ENCODE measurements at regions not wholly inside any gene's neighbourhood (a gene's known extent, or its start where the extent isn't known, plus 50 kb on each side); places are given as distances from the start of the nearest gene placed in this dataset.

DNA sequence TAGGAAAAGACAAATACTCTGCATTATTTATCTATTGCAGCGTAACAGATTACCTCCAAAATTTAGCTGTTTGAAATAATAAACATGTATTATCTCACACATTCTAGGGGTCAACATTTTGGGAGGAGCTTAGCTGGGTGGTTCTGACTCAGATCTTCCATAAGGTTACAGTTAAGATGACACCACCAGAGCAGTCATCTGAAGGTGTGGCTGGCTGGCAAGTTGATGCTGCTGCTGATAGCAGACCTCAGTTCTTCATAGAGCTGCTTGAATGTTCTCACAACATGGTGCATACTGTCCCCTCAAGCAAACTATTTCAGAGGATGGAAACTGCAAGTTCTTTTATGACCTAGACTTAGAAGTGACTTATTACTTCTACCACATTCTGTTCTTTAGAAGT, 146.3 kb upstream of the FSTL4 start:
- Histone ChIP-seq H4K5ac (ENCODE audit: insufficient read length, low read depth, low read length) (no peak overlapping the region), H4K8ac (replicated peaks; ENCODE audit: insufficient read length, low read depth, low read length) (no peak overlapping the region), H3K56ac (ENCODE audit: insufficient read length, low read depth, low read length) (no peak overlapping the region), H4K91ac (ENCODE audit: insufficient read length, low read depth, low read length) (no peak overlapping the region), H3K9me3 (ENCODE audit: control insufficient read depth, low read depth, low read length) (no peaks in the 10 kb centered on the region), H3K79me1 (ENCODE audit: insufficient read depth, low read depth, low read length, poor library complexity, severe bottlenecking) (no peaks in the 10 kb centered on the region), H3T11ph (ENCODE audit: low read length) (no peak overlapping the region), H3K9ac (ENCODE audit: extremely low read depth, insufficient read length, low read length) (no peak overlapping the region), H2AFZ (ENCODE audit: low read length) (no peak overlapping the region), H2BK120ac (ENCODE audit: low read depth, low read length, poor library complexity, severe bottlenecking) (no peak overlapping the region), H3K4me1 (ENCODE audit: insufficient read depth, low read length) (no peaks in the 10 kb centered on the region), H3K4me2 (ENCODE audit: insufficient read depth, insufficient read length, low read length) (no peak overlapping the region), H2BK20ac (ENCODE audit: low read depth, low read length, poor library complexity, severe bottlenecking) (no peak overlapping the region), H2BK12ac (ENCODE audit: insufficient read length, low read depth, low read length) (no peak overlapping the region), H3K23ac (ENCODE audit: insufficient read length, low read depth, low read length) (no peak overlapping the region), H2AK5ac (ENCODE audit: insufficient read length, low read length) (no peak overlapping the region), H3K18ac (ENCODE audit: insufficient read length, low read depth, low read length) (no peak overlapping the region), H2BK5ac (ENCODE audit: insufficient read length, low read length) (no peak overlapping the region), H3K27ac (ENCODE audit: insufficient read length, low read depth, low read length) (no peak overlapping the region), H3K23me2 (ENCODE audit: insufficient read length, low read depth, low read length, poor library complexity, severe bottlenecking) (no peaks in the 10 kb centered on the region), H3K79me2 (ENCODE audit: insufficient read depth, low read length) (no peaks in the 10 kb centered on the region), H3K27me3 (ENCODE audit: insufficient read depth, low read length) (no peaks in the 10 kb centered on the region; the same call in 1 of the 2 replicates), H2BK15ac (ENCODE audit: low read depth, low read length) (no peak overlapping the region), H3K14ac (ENCODE audit: insufficient read depth, low read length) (no peak overlapping the region), H3K4ac (ENCODE audit: low read depth, low read length) (no peak overlapping the region), H4K20me1 (ENCODE audit: control insufficient read depth, insufficient read depth, insufficient read length) (no peaks in the 10 kb centered on the region)
- H3K4me3 Mint-ChIP-seq: no peak overlapping the region
- no peak overlapping the region for H3K27ac Mint-ChIP-seq
- H3K4me1 Mint-ChIP-seq: no peaks in the 10 kb centered on the region; a peak in 1 of 4 replicates
- DNase-seq: no peak
- no peaks in the 10 kb centered on the region for H3K9me3 Mint-ChIP-seq
- TF ChIP-seq, protein P1, sequence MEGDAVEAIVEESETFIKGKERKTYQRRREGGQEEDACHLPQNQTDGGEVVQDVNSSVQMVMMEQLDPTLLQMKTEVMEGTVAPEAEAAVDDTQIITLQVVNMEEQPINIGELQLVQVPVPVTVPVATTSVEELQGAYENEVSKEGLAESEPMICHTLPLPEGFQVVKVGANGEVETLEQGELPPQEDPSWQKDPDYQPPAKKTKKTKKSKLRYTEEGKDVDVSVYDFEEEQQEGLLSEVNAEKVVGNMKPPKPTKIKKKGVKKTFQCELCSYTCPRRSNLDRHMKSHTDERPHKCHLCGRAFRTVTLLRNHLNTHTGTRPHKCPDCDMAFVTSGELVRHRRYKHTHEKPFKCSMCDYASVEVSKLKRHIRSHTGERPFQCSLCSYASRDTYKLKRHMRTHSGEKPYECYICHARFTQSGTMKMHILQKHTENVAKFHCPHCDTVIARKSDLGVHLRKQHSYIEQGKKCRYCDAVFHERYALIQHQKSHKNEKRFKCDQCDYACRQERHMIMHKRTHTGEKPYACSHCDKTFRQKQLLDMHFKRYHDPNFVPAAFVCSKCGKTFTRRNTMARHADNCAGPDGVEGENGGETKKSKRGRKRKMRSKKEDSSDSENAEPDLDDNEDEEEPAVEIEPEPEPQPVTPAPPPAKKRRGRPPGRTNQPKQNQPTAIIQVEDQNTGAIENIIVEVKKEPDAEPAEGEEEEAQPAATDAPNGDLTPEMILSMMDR (conservative IDR thresholded peaks at IDR 0.05): no peak
- no CpG with 5 or more reads among the region's 1 CpG for WGBS (ENCODE audit: extremely low coverage, insufficient read length, low lambda C conversion rate)
- H3K27me3 Mint-ChIP-seq (ENCODE audit: low read depth): peaks cover 31% of the 10 kb centered on the region
- no peaks in the 10 kb centered on the region for H3K36me3 Mint-ChIP-seq (ENCODE audit: insufficient read depth in 1 of 3, low read depth in 3 of 3)
